Fibroblast of lung (primary cell): ENCODE measurements at regions not wholly inside any gene's neighbourhood (a gene's known extent, or its start where the extent isn't known, plus 50 kb on each side); places are given as distances from the start of the nearest gene placed in this dataset.

ENCODE experiments used
- CTCF ChIP-seq, 2 donors: IDR thresholded peaks in 1 of 2; conservative IDR thresholded peaks in 1 of 2; 1 replicate in 1 of 2; 2 replicates in 1 of 2; pipeline ENCODE4 v1.5.1; 2011 to 2012; ENCODE audit warnings: low read length in 2 of 2, control low read depth in 1 of 2, inconsistent platforms in 1 of 2, low read depth in 1 of 2, mild to moderate bottlenecking in 1 of 2
- EZH2 ChIP-seq: IDR thresholded peaks from 2 replicates; pipeline ENCODE4 v1.5.1; 2012; ENCODE audit warnings: low read length, control low read depth, mild to moderate bottlenecking; ENCODE audit errors: missing control alignments

GRCh38 chr20:6707321-6707831, 60.1 kb upstream of the BMP2 start:
- TF ChIP-seq CTCF (conservative IDR thresholded peaks at IDR 0.05 in 1 of 2, IDR thresholded peaks at IDR 0.05 in 1 of 2; ENCODE audit: low read depth in 1 of 2, low read length in 2 of 2) (no peak), EZH2 (no peak)
